ENCODE measurements at regions not wholly inside any gene's neighbourhood (a gene's known extent, or its start where the extent isn't known, plus 50 kb on each side); places are given as distances from the start of the nearest gene placed in this dataset.

- DNase-seq (ENCODE audit: low read depth): peak; percentile 39
Observed at GRCh38 chr4:138311771-138312535, 69.8 kb upstream of the SLC7A11 start.

GRCh38 chr4:138310991-138311390, 68.8 kb upstream of the SLC7A11 start:
- peak; percentile 78 for DNase-seq (ENCODE audit: low read depth)

GRCh38 chr4:138310498-138310897, 68.3 kb upstream of the SLC7A11 start:
- peak; percentile 73 for DNase-seq (ENCODE audit: low read depth)

GRCh38 chr4:138308356-138308755, 66.2 kb upstream of the SLC7A11 start:
- peak; percentile 73 for DNase-seq (ENCODE audit: low read depth)

- DNase-seq (ENCODE audit: low read depth): no peak
Observed at GRCh38 chr4:138307319-138307718, 65.2 kb upstream of the SLC7A11 start.

GRCh38 chr4:138305050-138305449, 62.9 kb upstream of the SLC7A11 start:
- DNase-seq (ENCODE audit: low read depth): peak; percentile 48

- DNase-seq (ENCODE audit: low read depth): peak; percentile 7
Observed at GRCh38 chr4:138301536-138301935, 59.4 kb upstream of the SLC7A11 start.

- DNase-seq (ENCODE audit: low read depth): peak; percentile 56
Observed at GRCh38 chr4:138300616-138301015, 58.5 kb upstream of the SLC7A11 start.

- DNase-seq (ENCODE audit: low read depth): no peak
Observed at GRCh38 chr4:138299881-138300280, 57.7 kb upstream of the SLC7A11 start.

GRCh38 chr4:138298866-138299265, 56.7 kb upstream of the SLC7A11 start:
- no peak for DNase-seq (ENCODE audit: low read depth)

- DNase-seq (ENCODE audit: low read depth): no peak
Observed at GRCh38 chr4:138298431-138298830, 56.3 kb upstream of the SLC7A11 start.

- peak; percentile 28 for DNase-seq (ENCODE audit: low read depth)
Observed at GRCh38 chr4:138297743-138298405, 55.7 kb upstream of the SLC7A11 start.

- no peak for DNase-seq (ENCODE audit: low read depth)
Observed at GRCh38 chr4:138292321-138292720, 50.2 kb upstream of the SLC7A11 start.

All from amniotic epithelial cell (primary cell).